ENCODE measurements at regions not wholly inside any gene's neighbourhood (a gene's known extent, or its start where the extent isn't known, plus 50 kb on each side); places are given as distances from the start of the nearest gene placed in this dataset.

GRCh38 chr1:198858033-198858432, 219.2 kb downstream of the PTPRC start:
- Histone ChIP-seq H3K27ac (no peak overlapping the region), H3K9me3 (no peaks in the 10 kb centered on the region), H3K36me3 (no peaks in the 10 kb centered on the region), H3K27me3 (no peaks in the 10 kb centered on the region), H3K4me1 (no peaks in the 10 kb centered on the region), H3K4me3 (no peak overlapping the region)
- no peak for DNase-seq
- intact Hi-C loops (cut with DNase I; ENCODE audit: low total_unique reads), result no loop called here
- TF ChIP-seq, protein P1, sequence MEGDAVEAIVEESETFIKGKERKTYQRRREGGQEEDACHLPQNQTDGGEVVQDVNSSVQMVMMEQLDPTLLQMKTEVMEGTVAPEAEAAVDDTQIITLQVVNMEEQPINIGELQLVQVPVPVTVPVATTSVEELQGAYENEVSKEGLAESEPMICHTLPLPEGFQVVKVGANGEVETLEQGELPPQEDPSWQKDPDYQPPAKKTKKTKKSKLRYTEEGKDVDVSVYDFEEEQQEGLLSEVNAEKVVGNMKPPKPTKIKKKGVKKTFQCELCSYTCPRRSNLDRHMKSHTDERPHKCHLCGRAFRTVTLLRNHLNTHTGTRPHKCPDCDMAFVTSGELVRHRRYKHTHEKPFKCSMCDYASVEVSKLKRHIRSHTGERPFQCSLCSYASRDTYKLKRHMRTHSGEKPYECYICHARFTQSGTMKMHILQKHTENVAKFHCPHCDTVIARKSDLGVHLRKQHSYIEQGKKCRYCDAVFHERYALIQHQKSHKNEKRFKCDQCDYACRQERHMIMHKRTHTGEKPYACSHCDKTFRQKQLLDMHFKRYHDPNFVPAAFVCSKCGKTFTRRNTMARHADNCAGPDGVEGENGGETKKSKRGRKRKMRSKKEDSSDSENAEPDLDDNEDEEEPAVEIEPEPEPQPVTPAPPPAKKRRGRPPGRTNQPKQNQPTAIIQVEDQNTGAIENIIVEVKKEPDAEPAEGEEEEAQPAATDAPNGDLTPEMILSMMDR (IDR thresholded peaks at IDR 0.05), result no peak
- no peak for TF ChIP-seq POLR2A (IDR thresholded peaks at IDR 0.05)

- no peak for TF ChIP-seq POLR2A (IDR thresholded peaks at IDR 0.05)
- TF ChIP-seq, protein P1 (IDR thresholded peaks at IDR 0.05), result no peak
- DNase-seq, result no peak
- Histone ChIP-seq H3K4me1 (no peaks in the 10 kb centered on the region), H3K9me3 (no peaks in the 10 kb centered on the region), H3K4me3 (no peak overlapping the region), H3K27ac (no peak overlapping the region), H3K27me3 (no peaks in the 10 kb centered on the region), H3K36me3 (no peaks in the 10 kb centered on the region)
- intact Hi-C loops (cut with DNase I; ENCODE audit: low total_unique reads), result no loop called here
Observed at GRCh38 chr1:198860371-198860770, 221.5 kb downstream of the PTPRC start.

DNA sequence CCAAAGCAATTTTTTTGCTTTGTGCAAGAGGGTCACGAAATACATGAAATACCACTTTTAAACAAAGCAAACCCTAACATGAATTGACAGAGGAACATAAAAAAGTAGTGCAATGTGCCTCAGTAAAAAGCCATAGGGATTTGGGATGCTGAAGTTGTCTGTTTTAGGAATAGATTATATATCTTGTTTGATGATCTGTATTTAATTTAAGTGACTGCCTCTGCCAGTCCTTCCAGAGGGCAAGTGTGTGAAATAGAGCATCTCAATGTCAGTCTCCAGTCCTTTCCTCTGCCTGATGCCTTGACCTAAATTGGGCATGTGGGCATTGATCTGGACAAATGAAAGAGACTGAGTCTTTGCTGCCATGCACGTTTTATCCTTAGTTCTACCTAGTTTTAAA, 222.8 kb downstream of the PTPRC start:
- Histone ChIP-seq H3K9me3 (no peaks in the 10 kb centered on the region), H3K4me1 (no peaks in the 10 kb centered on the region), H3K36me3 (no peaks in the 10 kb centered on the region), H3K27me3 (no peaks in the 10 kb centered on the region), H3K27ac (no peak overlapping the region), H3K4me3 (no peak overlapping the region)
- intact Hi-C loops (cut with DNase I; ENCODE audit: low total_unique reads), result no loop called here
- TF ChIP-seq, protein P1 (IDR thresholded peaks at IDR 0.05), result no peak
- no peak for TF ChIP-seq POLR2A (IDR thresholded peaks at IDR 0.05)
- no peak for DNase-seq

DNA sequence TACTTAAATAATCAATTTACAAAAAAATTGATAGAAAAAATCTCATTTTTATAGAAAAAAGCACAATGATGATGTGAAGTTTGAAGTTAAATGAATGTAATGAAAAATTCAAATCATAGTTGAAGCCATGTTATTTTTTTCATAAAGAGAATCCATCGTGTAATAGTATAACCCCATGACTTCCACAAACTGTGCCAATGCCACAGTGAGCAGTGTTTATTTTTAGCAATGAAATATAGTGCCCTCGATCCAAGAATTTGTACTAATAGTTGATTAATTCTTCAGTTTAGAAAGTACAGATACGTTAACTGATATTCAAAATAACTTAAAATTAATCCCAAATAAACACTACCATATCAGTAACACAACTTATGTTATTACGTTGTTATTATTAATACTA, 225.9 kb downstream of the PTPRC start:
- DNase-seq, result no peak
- Histone ChIP-seq H3K27me3 (no peaks in the 10 kb centered on the region), H3K4me1 (no peaks in the 10 kb centered on the region), H3K9me3 (no peaks in the 10 kb centered on the region), H3K36me3 (no peaks in the 10 kb centered on the region), H3K4me3 (no peak overlapping the region), H3K27ac (no peak overlapping the region)
- TF ChIP-seq POLR2A (IDR thresholded peaks at IDR 0.05), result no peak
- TF ChIP-seq, protein P1 (IDR thresholded peaks at IDR 0.05), result no peak
- intact Hi-C loops (cut with DNase I; ENCODE audit: low total_unique reads), result no loop called here

DNA sequence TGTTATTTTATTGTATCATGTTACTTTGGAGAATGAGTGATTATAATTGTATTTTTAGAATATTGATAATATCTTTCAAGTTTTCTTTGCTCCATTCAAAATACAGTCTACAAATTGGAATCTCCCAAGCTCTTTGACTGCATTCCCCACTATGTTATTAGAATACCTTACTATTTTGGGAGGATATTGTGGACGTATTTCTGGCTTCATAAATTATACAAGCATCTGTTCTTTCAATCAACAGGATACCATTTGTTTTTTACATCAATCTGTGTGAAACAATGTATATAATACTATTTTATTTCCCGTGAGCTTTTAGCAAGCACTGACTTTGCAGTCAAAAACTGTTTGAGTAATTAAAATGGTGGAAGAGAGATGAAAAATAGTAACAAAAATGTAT, 226.5 kb downstream of the PTPRC start:
- DNase-seq, result no peak
- no peak overlapping the region for H3K4me3 ChIP-seq
- H3K27me3 ChIP-seq, result no peaks in the 10 kb centered on the region
- no peaks in the 10 kb centered on the region for H3K9me3 ChIP-seq
- no peak overlapping the region for H3K27ac ChIP-seq
- H3K36me3 ChIP-seq, result no peaks in the 10 kb centered on the region
- intact Hi-C loops (cut with DNase I; ENCODE audit: low total_unique reads), result no loop called here
- TF ChIP-seq, protein P1 (IDR thresholded peaks at IDR 0.05), result no peak
- TF ChIP-seq POLR2A (IDR thresholded peaks at IDR 0.05), result no peak
- no peaks in the 10 kb centered on the region for H3K4me1 ChIP-seq
